H9 (cell line): ENCODE measurements at regions not wholly inside any gene's neighbourhood (a gene's known extent, or its start where the extent isn't known, plus 50 kb on each side); places are given as distances from the start of the nearest gene placed in this dataset.
A peak's percentile ranks its signal among the peaks of the same experiment; 100 is the strongest.

Experiments used
- DNase-seq: peaks from one replicate; pipeline ENCODE4 v3.0.0-alpha.2; 2017
- H2AFZ ChIP-seq: one replicate; pipeline ENCODE4 v1.6.1; 2013; ENCODE audit warnings: mild to moderate bottlenecking, low read length, control low read depth, moderate library complexity
- H2AK5ac ChIP-seq: 2 replicates; pipeline ENCODE4 v1.6.1; 2013; ENCODE audit warnings: low read length, control low read depth, mixed read lengths; ENCODE audit not compliant: insufficient read length
- H2BK120ac ChIP-seq: one replicate; pipeline ENCODE4 v1.6.1; 2013; ENCODE audit warnings: low read depth, mild to moderate bottlenecking, low read length, control low read depth, inconsistent platforms; ENCODE audit not compliant: poor library complexity, severe bottlenecking
- H2BK12ac ChIP-seq: 2 replicates; pipeline ENCODE4 v1.6.1; 2013; ENCODE audit warnings: low read length, control low read depth, mixed read lengths, low read depth; ENCODE audit not compliant: insufficient read length
- H2BK15ac ChIP-seq: 2 replicates; pipeline ENCODE4 v1.6.1; 2013; ENCODE audit warnings: low read depth, low read length, control low read depth
- H2BK20ac ChIP-seq: one replicate; pipeline ENCODE4 v1.6.1; 2013; ENCODE audit warnings: low read depth, mild to moderate bottlenecking, low read length, control low read depth, inconsistent platforms; ENCODE audit not compliant: poor library complexity, severe bottlenecking
- H2BK5ac ChIP-seq: 2 replicates; pipeline ENCODE4 v1.6.1; 2013; ENCODE audit warnings: low read length, control low read depth, mixed read lengths; ENCODE audit not compliant: insufficient read length
- H3K14ac ChIP-seq: 2 replicates; pipeline ENCODE4 v1.6.1; 2013; ENCODE audit warnings: low read length, control low read depth; ENCODE audit not compliant: insufficient read depth
- H3K18ac ChIP-seq: 2 replicates; pipeline ENCODE4 v1.6.1; 2013; ENCODE audit warnings: low read depth, mild to moderate bottlenecking, mixed read lengths, low read length, control low read depth; ENCODE audit not compliant: insufficient read length
- H3K23ac ChIP-seq: 2 replicates; pipeline ENCODE4 v1.6.1; 2013; ENCODE audit warnings: low read length, control low read depth, mixed read lengths, low read depth; ENCODE audit not compliant: insufficient read length
- H3K23me2 ChIP-seq: 2 replicates; pipeline ENCODE4 v1.6.1; 2013; ENCODE audit warnings: low read depth, mild to moderate bottlenecking, mixed read lengths, low read length, control low read depth; ENCODE audit not compliant: insufficient read length, poor library complexity, severe bottlenecking
- H3K27ac ChIP-seq: 2 replicates; pipeline ENCODE4 v1.5.1; 2013; ENCODE audit warnings: low read length, control low read depth, mixed read lengths, low read depth; ENCODE audit not compliant: insufficient read length
- H3K27me3 ChIP-seq: 2 replicates; pipeline ENCODE4 v1.6.1; 2013; ENCODE audit warnings: low read length, control low read depth, inconsistent platforms; ENCODE audit not compliant: insufficient read depth
- H3K4ac ChIP-seq: 2 replicates; pipeline ENCODE4 v1.6.1; 2013; ENCODE audit warnings: low read depth, mild to moderate bottlenecking, control low read depth, inconsistent platforms, low read length, moderate library complexity
- H3K4me1 ChIP-seq: 2 replicates; pipeline ENCODE4 v1.6.1; 2013; ENCODE audit warnings: low read length, control low read depth, inconsistent platforms; ENCODE audit not compliant: insufficient read depth
- H3K4me2 ChIP-seq: 2 replicates; pipeline ENCODE4 v1.6.1; 2013; ENCODE audit warnings: low read length, control low read depth, mixed read lengths; ENCODE audit not compliant: insufficient read length, insufficient read depth
- H3K56ac ChIP-seq: 2 replicates; pipeline ENCODE4 v1.6.1; 2013; ENCODE audit warnings: low read depth, mild to moderate bottlenecking, mixed read lengths, low read length, control low read depth; ENCODE audit not compliant: insufficient read length
- H3K79me1 ChIP-seq: 2 replicates; pipeline ENCODE4 v1.6.1; 2013; ENCODE audit warnings: low read depth, mild to moderate bottlenecking, moderate library complexity, low read length, control low read depth, inconsistent platforms; ENCODE audit not compliant: insufficient read depth, poor library complexity, severe bottlenecking
- H3K79me2 ChIP-seq: 2 replicates; pipeline ENCODE4 v1.6.1; 2013; ENCODE audit warnings: low read length, control low read depth, inconsistent platforms; ENCODE audit not compliant: insufficient read depth
- H3K9ac ChIP-seq: 2 replicates; pipeline ENCODE4 v1.6.1; 2013; ENCODE audit warnings: low read length, control low read depth, mixed read lengths; ENCODE audit not compliant: insufficient read length; ENCODE audit errors: extremely low read depth
- H3K9me3 ChIP-seq: one replicate; pipeline ENCODE4 v1.6.1; 2013; ENCODE audit warnings: low read depth, low read length, inconsistent platforms; ENCODE audit not compliant: control insufficient read depth
- H3T11ph ChIP-seq: one replicate; pipeline ENCODE4 v1.6.1; 2013; ENCODE audit warnings: mild to moderate bottlenecking, low read length, control low read depth, inconsistent platforms
- H4K20me1 ChIP-seq: one replicate; pipeline ENCODE4 v1.6.1; 2013; ENCODE audit not compliant: control insufficient read depth, insufficient read length, insufficient read depth
- H4K5ac ChIP-seq: 2 replicates; pipeline ENCODE4 v1.6.1; 2013; ENCODE audit warnings: low read depth, mild to moderate bottlenecking, mixed read lengths, low read length, control low read depth; ENCODE audit not compliant: insufficient read length
- H4K8ac ChIP-seq: replicated peaks from 2 replicates; pipeline ENCODE4 v1.6.1; 2013; ENCODE audit warnings: low read length, control low read depth, mixed read lengths, low read depth; ENCODE audit not compliant: insufficient read length
- H4K91ac ChIP-seq: 2 replicates; pipeline ENCODE4 v1.6.1; 2013; ENCODE audit warnings: low read depth, mild to moderate bottlenecking, moderate library complexity, mixed read lengths, low read length, control low read depth; ENCODE audit not compliant: insufficient read length
- H3K27ac Mint-ChIP-seq, 3 experiments: 2 replicates in 2 of 3; 3 replicates in 1 of 3; pipeline ENCODE4 v1.8.0; 2020 to 2021; ENCODE audit warnings: mixed read lengths in 3 of 3, mild to moderate bottlenecking in 1 of 3, moderate library complexity in 1 of 3
- H3K27me3 Mint-ChIP-seq: 2 replicates; pipeline ENCODE4 v1.8.0; 2021; ENCODE audit warnings: low read depth, mild to moderate bottlenecking, moderate library complexity, mixed read lengths
- H3K36me3 Mint-ChIP-seq, 3 experiments: 2 replicates in 2 of 3; 3 replicates in 1 of 3; pipeline ENCODE4 v1.8.0; 2020 to 2021; ENCODE audit warnings: low read depth in 3 of 3, mixed read lengths in 3 of 3; ENCODE audit not compliant: insufficient read depth in 1 of 3
- H3K4me1 Mint-ChIP-seq, 2 experiments: 2 replicates each; pipeline ENCODE4 v1.8.0; 2020; ENCODE audit warnings: mixed read lengths in 2 of 2
- H3K4me3 Mint-ChIP-seq, 2 experiments: 2 replicates in 1 of 2; 3 replicates in 1 of 2; pipeline ENCODE4 v1.8.0; 2020 to 2021; ENCODE audit warnings: mild to moderate bottlenecking in 2 of 2, mixed read lengths in 2 of 2, moderate library complexity in 1 of 2
- H3K9me3 Mint-ChIP-seq, 2 experiments: 2 replicates in 1 of 2; 3 replicates in 1 of 2; pipeline ENCODE4 v1.8.0; 2020; ENCODE audit warnings: mild to moderate bottlenecking in 2 of 2, mixed read lengths in 2 of 2, moderate library complexity in 1 of 2
- TF ChIP-seq, protein P1 (sequence below): fragments of 200-600 bp; sonication (generic); conservative IDR thresholded peaks from 3 replicates; pipeline ENCODE4 v1.8.0; 2021; ENCODE audit warnings: antibody characterized with exemption, mild to moderate bottlenecking

DNA sequence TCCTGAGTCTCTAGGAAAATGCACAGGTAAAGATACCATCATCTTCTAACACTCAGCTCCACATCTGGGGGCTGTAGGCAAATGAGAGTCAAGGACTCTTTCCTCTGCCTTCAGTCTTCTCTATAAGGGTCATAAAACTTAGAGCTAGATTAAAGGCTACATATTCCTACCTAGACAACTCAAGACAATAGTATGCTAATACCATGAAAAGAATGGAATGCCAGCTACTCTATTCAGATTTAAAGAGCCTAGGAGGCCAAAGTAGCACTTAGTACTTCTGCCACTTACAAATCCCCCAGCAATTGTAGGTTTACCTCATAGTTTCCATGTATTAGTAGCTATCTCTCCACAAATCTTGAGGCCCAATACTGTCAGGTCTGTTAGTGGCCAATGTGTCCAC, 453.0 kb downstream of the SLITRK5 start:
- Histone ChIP-seq H4K5ac (no peak overlapping the region), H3K4ac (no peak overlapping the region), H2BK20ac (no peak overlapping the region), H4K20me1 (no peaks in the 10 kb centered on the region), H3K27me3 (no peaks in the 10 kb centered on the region), H4K91ac (no peak overlapping the region), H2BK12ac (no peak overlapping the region), H3K27ac (no peak overlapping the region), H3K18ac (no peak overlapping the region), H3K79me2 (no peaks in the 10 kb centered on the region), H3K23ac (no peak overlapping the region), H3K56ac (no peak overlapping the region), H2AFZ (no peak overlapping the region), H3K14ac (no peak overlapping the region), H2AK5ac (no peak overlapping the region), H3T11ph (no peak overlapping the region), H3K23me2 (no peaks in the 10 kb centered on the region), H3K9ac (no peak overlapping the region), H2BK5ac (no peak overlapping the region), H2BK15ac (no peak overlapping the region), H3K9me3 (no peaks in the 10 kb centered on the region), H2BK120ac (no peak overlapping the region), H3K4me2 (peak overlapping the region; percentile 6), H4K8ac (no peak overlapping the region), H3K4me1 (peaks cover 6% of the 10 kb centered on the region; the same call in 1 of the 2 replicates), H3K79me1 (no peaks in the 10 kb centered on the region)
- Mint-ChIP-seq H3K27ac (no peak overlapping the region), H3K27me3 (no peaks in the 10 kb centered on the region), H3K4me1 (peaks cover 13 to 21% of the 10 kb centered on the region in 2 experiments), H3K9me3 (peaks cover 3% of the 10 kb centered on the region in 2 experiments; a peak in 1 of 5 replicates), H3K36me3 (peaks cover 0 to 2% (median 0%) of the 10 kb centered on the region in 3 experiments; a peak in 1 of 7 replicates), H3K4me3 (no peak overlapping the region)
- DNase-seq: no peak
- TF ChIP-seq, protein P1, sequence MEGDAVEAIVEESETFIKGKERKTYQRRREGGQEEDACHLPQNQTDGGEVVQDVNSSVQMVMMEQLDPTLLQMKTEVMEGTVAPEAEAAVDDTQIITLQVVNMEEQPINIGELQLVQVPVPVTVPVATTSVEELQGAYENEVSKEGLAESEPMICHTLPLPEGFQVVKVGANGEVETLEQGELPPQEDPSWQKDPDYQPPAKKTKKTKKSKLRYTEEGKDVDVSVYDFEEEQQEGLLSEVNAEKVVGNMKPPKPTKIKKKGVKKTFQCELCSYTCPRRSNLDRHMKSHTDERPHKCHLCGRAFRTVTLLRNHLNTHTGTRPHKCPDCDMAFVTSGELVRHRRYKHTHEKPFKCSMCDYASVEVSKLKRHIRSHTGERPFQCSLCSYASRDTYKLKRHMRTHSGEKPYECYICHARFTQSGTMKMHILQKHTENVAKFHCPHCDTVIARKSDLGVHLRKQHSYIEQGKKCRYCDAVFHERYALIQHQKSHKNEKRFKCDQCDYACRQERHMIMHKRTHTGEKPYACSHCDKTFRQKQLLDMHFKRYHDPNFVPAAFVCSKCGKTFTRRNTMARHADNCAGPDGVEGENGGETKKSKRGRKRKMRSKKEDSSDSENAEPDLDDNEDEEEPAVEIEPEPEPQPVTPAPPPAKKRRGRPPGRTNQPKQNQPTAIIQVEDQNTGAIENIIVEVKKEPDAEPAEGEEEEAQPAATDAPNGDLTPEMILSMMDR: no peak
